Ovary (tissue), 3 donors: ENCODE measurements at regions not wholly inside any gene's neighbourhood (a gene's known extent, or its start where the extent isn't known, plus 50 kb on each side); places are given as distances from the start of the nearest gene placed in this dataset.

Experiments
- CTCF ChIP-seq, 3 donors: fragments of 450-650 bp in 2 of 3; fragments of 200-600 bp in 1 of 3; IDR thresholded peaks; one replicate each; pipeline versions ENCODE4 v1.5.1 to v1.8.0; 2016 to 2022; ENCODE audit warnings: antibody characterized with exemption in 3 of 3, mild to moderate bottlenecking in 1 of 3
- EP300 ChIP-seq: sonication (generic); formaldehyde crosslinking; IDR thresholded peaks from one replicate; pipeline ENCODE4 v1.6.1; 2017; ENCODE audit warnings: antibody characterized with exemption
- POLR2A ChIP-seq: fragments of 450-650 bp; IDR thresholded peaks from one replicate; pipeline ENCODE4 v1.6.1; 2017; ENCODE audit warnings: antibody characterized with exemption, mild to moderate bottlenecking, moderate library complexity
- donor health status: DM: no; HTN: no; CAD: no.

GRCh38 chr2:234169674-234170073, 119.2 kb downstream of the SPP2 start:
- TF ChIP-seq CTCF (IDR thresholded peaks at IDR 0.05) (no peak), POLR2A (no peak), EP300 (no peak)
